IMR-90 (cell line): ENCODE measurements at regions not wholly inside any gene's neighbourhood (a gene's known extent, or its start where the extent isn't known, plus 50 kb on each side); places are given as distances from the start of the nearest gene placed in this dataset.
A peak's percentile ranks its signal among the peaks of the same experiment; 100 is the strongest.
"Not testable (repeated sequence)": the region's sequence is repeated elsewhere in the genome, so short reads cannot be mapped to it uniquely, and the experiment has no call there.

ENCODE experiments used
- ATAC-seq: fragments of 200-7000 bp; cut with Tn5 transposase; 2 replicates; pipeline ENCODE4 v1.9.1; 2020; ENCODE audit warnings: low read depth, mild to moderate bottlenecking, moderate library complexity
- BruUV-seq: library from RNA; stranded (reverse); fragments of 400-500 nt; replicated peaks from 2 replicates; lab custom pipeline; 2021; lab: Mats Ljungman, UMichigan
- CTCF ChIA-PET: fragments of 300-600 bp; formaldehyde crosslinking; extraction: SDS; loops from one replicate; lab custom pipeline; 2021; ENCODE audit warnings: antibody characterized with exemption; lab: Yijun Ruan, JAX
- POLR2A ChIA-PET: fragments of 300-600 bp; sonication (Branson Sonifier 250); formaldehyde crosslinking; loops from one replicate; lab custom pipeline; 2022; ENCODE audit warnings: antibody characterized with exemption; ENCODE audit not compliant: unreplicated experiment; lab: Charles Lee
- DNase-seq: peaks from one replicate; pipeline ENCODE4 v3.0.0; 2013
- H2AFZ ChIP-seq: replicated peaks from 2 replicates; pipeline ENCODE3; 2013; ENCODE audit warnings: low read length, mild to moderate bottlenecking; ENCODE audit not compliant: poor library complexity
- H2AK5ac ChIP-seq: 2 replicates; pipeline ENCODE4 v1.6.1; 2013; ENCODE audit warnings: low read depth, low read length, inconsistent platforms
- H2AK9ac ChIP-seq: replicated peaks from 2 replicates; pipeline ENCODE3; 2013; ENCODE audit warnings: mild to moderate bottlenecking, low read depth, low read length, moderate library complexity; ENCODE audit not compliant: poor library complexity
- H2BK120ac ChIP-seq: 2 replicates; pipeline ENCODE4 v1.6.1; 2013; ENCODE audit warnings: low read depth, low read length, inconsistent platforms
- H2BK15ac ChIP-seq: 3 replicates; pipeline ENCODE4 v1.6.1; 2013; ENCODE audit warnings: low read depth, low read length, inconsistent platforms
- H2BK20ac ChIP-seq: 2 replicates; pipeline ENCODE4 v1.6.1; 2013; ENCODE audit warnings: low read depth, mild to moderate bottlenecking, inconsistent platforms, low read length, moderate library complexity
- H2BK5ac ChIP-seq: 2 replicates; pipeline ENCODE4 v1.6.1; 2013; ENCODE audit warnings: mild to moderate bottlenecking, low read depth, low read length, inconsistent platforms; ENCODE audit not compliant: poor library complexity, severe bottlenecking
- H3K14ac ChIP-seq: replicated peaks from 2 replicates; pipeline ENCODE4 v1.6.1; 2013; ENCODE audit warnings: low read depth, low read length, inconsistent platforms
- H3K18ac ChIP-seq: 2 replicates; pipeline ENCODE4 v1.6.1; 2013; ENCODE audit warnings: low read depth, low read length, control low read depth
- H3K23ac ChIP-seq: 2 replicates; pipeline ENCODE4 v1.6.1; 2013; ENCODE audit warnings: low read depth, low read length, inconsistent platforms
- H3K27ac ChIP-seq: 2 replicates; pipeline ENCODE4 v1.5.1; 2013; ENCODE audit warnings: mild to moderate bottlenecking, control low read depth, low read length; ENCODE audit not compliant: insufficient read depth
- H3K27me3 ChIP-seq: 2 replicates; pipeline ENCODE4 v1.6.1; 2013; ENCODE audit warnings: low read length; ENCODE audit not compliant: control insufficient read depth, insufficient read depth
- H3K36me3 ChIP-seq: 2 replicates; pipeline ENCODE4 v1.6.1; 2013; ENCODE audit warnings: low read length, mixed read lengths; ENCODE audit not compliant: control insufficient read depth, insufficient read depth
- H3K4ac ChIP-seq: 2 replicates; pipeline ENCODE4 v1.6.1; 2013; ENCODE audit warnings: low read depth, low read length, inconsistent platforms
- H3K4me1 ChIP-seq: 2 replicates; pipeline ENCODE4 v1.6.1; 2013; ENCODE audit warnings: low read length, mixed read lengths; ENCODE audit not compliant: control insufficient read depth, insufficient read depth
- H3K4me2 ChIP-seq: 2 replicates; pipeline ENCODE4 v1.6.1; 2013; ENCODE audit warnings: low read depth, mild to moderate bottlenecking, control low read depth, low read length, moderate library complexity
- H3K4me3 ChIP-seq: 2 replicates; pipeline ENCODE4 v1.5.1; 2013; ENCODE audit warnings: low read depth, mild to moderate bottlenecking, control low read depth, low read length, moderate library complexity; ENCODE audit not compliant: insufficient read depth
- H3K56ac ChIP-seq: 2 replicates; pipeline ENCODE4 v1.6.1; 2013; ENCODE audit warnings: low read length, inconsistent platforms; ENCODE audit not compliant: insufficient read depth; ENCODE audit errors: extremely low read depth
- H3K79me1 ChIP-seq, 2 experiments: 2 replicates each; pipeline ENCODE4 v1.6.1; 2013; ENCODE audit warnings: low read length in 2 of 2, inconsistent platforms in 1 of 2, low read depth in 1 of 2
- H3K9ac ChIP-seq: 2 replicates; pipeline ENCODE4 v1.6.1; 2013; ENCODE audit warnings: low read depth, low read length, control low read depth
- H3K9me1 ChIP-seq: 2 replicates; pipeline ENCODE4 v1.6.1; 2013; ENCODE audit warnings: low read length, inconsistent platforms; ENCODE audit not compliant: insufficient read depth
- H3K9me3 ChIP-seq: 2 replicates; pipeline ENCODE4 v1.6.1; 2013; ENCODE audit warnings: low read length; ENCODE audit not compliant: control insufficient read depth, insufficient read depth
- H4K20me1 ChIP-seq: 2 replicates; pipeline ENCODE4 v1.6.1; 2013; ENCODE audit warnings: low read length, inconsistent platforms; ENCODE audit not compliant: insufficient read depth
- H4K5ac ChIP-seq: 2 replicates; pipeline ENCODE4 v1.6.1; 2013; ENCODE audit warnings: mild to moderate bottlenecking, low read depth, low read length, control low read depth
- H4K8ac ChIP-seq, 2 experiments: 2 replicates each; pipeline ENCODE4 v1.6.1; 2013; ENCODE audit warnings: low read depth in 2 of 2, low read length in 2 of 2, control low read depth in 1 of 2, inconsistent platforms in 1 of 2
- H4K91ac ChIP-seq: 2 replicates; pipeline ENCODE4 v1.6.1; 2013; ENCODE audit warnings: low read depth, low read length, inconsistent platforms; ENCODE audit not compliant: insufficient read depth
- WGBS, 2 experiments: methylation state at CpG; one replicate each; pipeline versions ENCODE4 v1.1.5 to v1.1.7; 2013; ENCODE audit warnings: missing lambda C conversion rate in 2 of 2; ENCODE audit not compliant: insufficient read length in 1 of 2; ENCODE audit errors: extremely low coverage in 2 of 2; 5-methylcytosine and 5-hydroxymethylcytosine counted together
- dilution Hi-C: fragments of 300-500 bp; cut with HindIII; formaldehyde crosslinking; loops from one replicate; pipeline ENCODE4 v1.14.3; 2018; ENCODE audit warnings: low sequenced_read_pairs; ENCODE audit not compliant: unreplicated experiment
- in situ Hi-C: fragments of 300-500 bp; cut with MboI; formaldehyde crosslinking; loops from 3 replicates; pipeline ENCODE4 v1.14.3; 2019; ENCODE audit warnings: low sequenced_read_pairs, inconsistent platforms, mixed read lengths
- intact Hi-C: fragments of 100-400 bp; cut with micrococcal nuclease; formaldehyde crosslinking; loops from 2 replicates; pipeline ENCODE4 v1.10.0; 2022

DNA sequence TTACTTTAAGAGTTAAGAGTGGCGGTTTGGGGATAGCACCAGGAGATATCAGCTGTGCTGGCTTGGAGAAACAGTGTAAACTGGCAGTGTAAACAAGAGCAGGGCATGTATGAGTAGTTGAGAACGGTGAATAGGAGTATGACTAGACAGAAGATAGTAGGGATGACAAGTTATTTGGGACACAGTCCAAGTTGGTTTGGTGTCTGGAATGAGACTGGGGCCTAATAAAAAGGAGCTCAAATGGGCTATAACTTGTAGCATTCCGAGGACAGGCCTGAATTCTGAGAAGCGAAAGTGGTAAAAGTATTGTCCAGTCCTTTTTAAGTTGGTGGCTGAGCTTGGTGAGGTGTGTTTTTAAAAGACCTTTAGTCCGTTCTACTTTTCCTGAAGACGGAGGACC lies 883.9 kb upstream of the CITED2 start:
- 0% methylated on average over 1 of the region's 6 CpGs; no CpG with 5 or more reads in 1 of the 2 experiments for WGBS, 2 experiments
- H3K4ac ChIP-seq, H2AK5ac ChIP-seq, H2AFZ ChIP-seq, H3K9me1 ChIP-seq, H3K27me3 ChIP-seq, intact Hi-C loops, H3K4me3 ChIP-seq, H4K91ac ChIP-seq, H3K4me1 ChIP-seq, H4K8ac ChIP-seq, H3K18ac ChIP-seq, H3K9me3 ChIP-seq, H3K4me2 ChIP-seq, H3K79me1 ChIP-seq, H2BK5ac ChIP-seq, dilution Hi-C loops, H3K23ac ChIP-seq, POLR2A ChIA-PET, H3K36me3 ChIP-seq, H4K20me1 ChIP-seq, H3K14ac ChIP-seq, H4K5ac ChIP-seq, H3K9ac ChIP-seq, ATAC-seq, BruUV-seq, H2AK9ac ChIP-seq, H2BK120ac ChIP-seq, H2BK20ac ChIP-seq, in situ Hi-C loops, H3K56ac ChIP-seq, CTCF ChIA-PET, H2BK15ac ChIP-seq, H3K27ac ChIP-seq: not testable (repeated sequence)
- DNase-seq = peak; percentile 51
